NCI-H510A treated with DMSO at 0.1 percent for 48 hours (cell line): ENCODE measurements at regions not wholly inside any gene's neighbourhood (a gene's known extent, or its start where the extent isn't known, plus 50 kb on each side); places are given as distances from the start of the nearest gene placed in this dataset.
"Not testable (repeated sequence)": the region's sequence is repeated elsewhere in the genome, so short reads cannot be mapped to it uniquely, and the experiment has no call there.

Experiments
- DNase-seq: peaks from one replicate; lab custom pipeline; 2025; lab: John Stamatoyannopoulos, UW

GRCh38 chr14:71741241-71741640 lies 191.0 kb upstream of the RGS6 start:
- DNase-seq = no peak

GRCh38 chr14:71742485-71742884 lies 189.7 kb upstream of the RGS6 start:
- DNase-seq = no peak

- DNase-seq = no peak
Measured at GRCh38 chr14:71745072-71745471, 187.2 kb upstream of the RGS6 start.

GRCh38 chr14:71748196-71748595 lies 184.0 kb upstream of the RGS6 start:
- no peak for DNase-seq

GRCh38 chr14:71749613-71750238 lies 182.5 kb upstream of the RGS6 start:
- DNase-seq = no peak

- no peak for DNase-seq
Measured at GRCh38 chr14:71751264-71751663, 181.0 kb upstream of the RGS6 start.

GRCh38 chr14:71752111-71752738 lies 180.0 kb upstream of the RGS6 start:
- no peak for DNase-seq

- peak; percentile 88 for DNase-seq
Measured at GRCh38 chr14:71753126-71753830, 179.0 kb upstream of the RGS6 start.

GRCh38 chr14:71753976-71754375 lies 178.3 kb upstream of the RGS6 start:
- no peak for DNase-seq

- DNase-seq = no peak
Measured at GRCh38 chr14:71754422-71755095, 177.7 kb upstream of the RGS6 start.

GRCh38 chr14:71758229-71758951 lies 173.8 kb upstream of the RGS6 start:
- DNase-seq = peak; percentile 80

- DNase-seq = no peak
Measured at GRCh38 chr14:71762575-71762974, 169.7 kb upstream of the RGS6 start.

GRCh38 chr14:71764701-71765382 lies 167.4 kb upstream of the RGS6 start:
- DNase-seq = no peak

GRCh38 chr14:71765505-71765904 lies 166.7 kb upstream of the RGS6 start:
- DNase-seq = no peak

- DNase-seq = no peak
Measured at GRCh38 chr14:71770431-71770830, 161.8 kb upstream of the RGS6 start.

- not testable (repeated sequence) for DNase-seq
Measured at GRCh38 chr14:71771421-71771820, 160.8 kb upstream of the RGS6 start.

- not testable (repeated sequence) for DNase-seq
Measured at GRCh38 chr14:71771996-71772395, 160.2 kb upstream of the RGS6 start.

- DNase-seq = no peak
Measured at GRCh38 chr14:71773898-71774481, 158.2 kb upstream of the RGS6 start.

- DNase-seq = no peak
Measured at GRCh38 chr14:71776471-71777360, 155.5 kb upstream of the RGS6 start.

- DNase-seq = no peak
Measured at GRCh38 chr14:71780075-71780474, 152.2 kb upstream of the RGS6 start.
